AG09319 (cell line): ENCODE measurements at regions not wholly inside any gene's neighbourhood (a gene's known extent, or its start where the extent isn't known, plus 50 kb on each side); places are given as distances from the start of the nearest gene placed in this dataset.
"Not testable (repeated sequence)": the region's sequence is repeated elsewhere in the genome, so short reads cannot be mapped to it uniquely, and the experiment has no call there.

Experiments used
- DNase-seq: peaks from one replicate; pipeline ENCODE4 v3.0.0-alpha.2; 2010; ENCODE audit warnings: low read depth; ENCODE audit errors: extremely low read depth
- TF ChIP-seq, protein P1 (sequence below): IDR thresholded peaks from 2 replicates; pipeline ENCODE4 v1.5.1; 2011; ENCODE audit warnings: low read depth, mild to moderate bottlenecking, inconsistent platforms, low read length, moderate library complexity

- TF ChIP-seq, protein P1, sequence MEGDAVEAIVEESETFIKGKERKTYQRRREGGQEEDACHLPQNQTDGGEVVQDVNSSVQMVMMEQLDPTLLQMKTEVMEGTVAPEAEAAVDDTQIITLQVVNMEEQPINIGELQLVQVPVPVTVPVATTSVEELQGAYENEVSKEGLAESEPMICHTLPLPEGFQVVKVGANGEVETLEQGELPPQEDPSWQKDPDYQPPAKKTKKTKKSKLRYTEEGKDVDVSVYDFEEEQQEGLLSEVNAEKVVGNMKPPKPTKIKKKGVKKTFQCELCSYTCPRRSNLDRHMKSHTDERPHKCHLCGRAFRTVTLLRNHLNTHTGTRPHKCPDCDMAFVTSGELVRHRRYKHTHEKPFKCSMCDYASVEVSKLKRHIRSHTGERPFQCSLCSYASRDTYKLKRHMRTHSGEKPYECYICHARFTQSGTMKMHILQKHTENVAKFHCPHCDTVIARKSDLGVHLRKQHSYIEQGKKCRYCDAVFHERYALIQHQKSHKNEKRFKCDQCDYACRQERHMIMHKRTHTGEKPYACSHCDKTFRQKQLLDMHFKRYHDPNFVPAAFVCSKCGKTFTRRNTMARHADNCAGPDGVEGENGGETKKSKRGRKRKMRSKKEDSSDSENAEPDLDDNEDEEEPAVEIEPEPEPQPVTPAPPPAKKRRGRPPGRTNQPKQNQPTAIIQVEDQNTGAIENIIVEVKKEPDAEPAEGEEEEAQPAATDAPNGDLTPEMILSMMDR: no peak
- no peak for DNase-seq
Measured at GRCh38 chr2:111251711-111252110, 131.0 kb downstream of the BCL2L11 start.

DNA sequence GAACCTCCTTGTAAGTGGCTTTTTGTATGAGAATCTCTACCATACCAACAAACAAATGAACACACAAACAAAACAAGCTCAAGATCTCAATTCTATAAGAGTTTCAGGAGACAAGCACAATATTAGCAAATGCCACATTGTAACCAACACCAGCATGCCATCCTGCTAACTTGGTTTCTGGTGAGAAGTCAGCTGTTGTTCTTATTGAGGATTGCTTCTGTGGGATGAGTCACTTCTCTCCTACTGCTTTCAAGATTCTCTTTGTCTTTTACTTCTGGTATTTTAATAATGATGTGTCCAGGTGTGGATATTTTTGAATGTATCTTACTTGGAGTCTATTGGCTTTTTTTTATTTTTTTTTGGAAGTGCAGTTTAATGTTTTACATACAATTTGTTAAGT, 131.7 kb downstream of the BCL2L11 start:
- no peak for DNase-seq
- TF ChIP-seq, protein P1: no peak

DNA sequence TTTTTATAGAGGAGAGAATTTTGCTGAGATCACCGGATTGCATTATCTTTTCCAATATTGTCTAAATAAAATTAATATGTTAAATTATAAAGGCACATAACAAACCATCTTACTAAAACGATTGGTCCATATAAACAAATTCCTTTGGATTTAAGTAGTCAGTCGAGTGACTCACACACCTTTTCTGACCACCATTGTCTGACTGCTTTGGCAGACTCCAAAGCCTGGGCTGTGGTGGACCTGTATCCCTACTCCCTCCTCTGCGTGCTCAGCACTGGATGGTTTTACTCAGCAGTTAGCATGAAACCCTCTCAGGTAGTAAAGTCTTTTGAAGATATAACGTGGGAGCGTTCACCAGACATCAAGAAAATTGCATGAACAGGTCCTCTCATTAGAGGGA, 134.2 kb downstream of the BCL2L11 start:
- DNase-seq: not testable (repeated sequence)

GRCh38 chr2:111256628-111257027, 135.9 kb downstream of the BCL2L11 start:
- DNase-seq: not testable (repeated sequence)

- DNase-seq: not testable (repeated sequence)
Measured at GRCh38 chr2:111257607-111258006, 136.9 kb downstream of the BCL2L11 start.

DNA sequence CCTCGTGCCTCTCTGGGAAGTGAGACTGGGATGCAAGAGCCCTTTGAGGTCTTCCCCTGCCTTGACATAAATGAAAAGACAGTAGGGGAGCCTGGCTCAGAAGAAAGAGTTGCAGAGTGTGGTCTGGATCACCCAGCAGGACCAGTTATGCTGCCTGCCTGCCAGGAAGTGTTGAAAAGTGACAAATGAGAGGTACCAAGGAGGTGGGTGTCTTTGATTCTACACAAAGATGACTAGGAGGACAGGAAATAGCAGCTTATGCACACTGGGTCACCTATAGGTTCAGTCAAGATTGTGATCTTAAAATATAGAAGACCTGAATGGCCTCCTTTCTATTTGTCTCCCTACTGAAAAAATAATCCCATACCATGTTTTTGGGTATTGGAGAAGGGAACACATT, 137.6 kb downstream of the BCL2L11 start:
- not testable (repeated sequence) for DNase-seq

GRCh38 chr2:111262627-111263379, 142.1 kb downstream of the BCL2L11 start:
- not testable (repeated sequence) for DNase-seq

DNA sequence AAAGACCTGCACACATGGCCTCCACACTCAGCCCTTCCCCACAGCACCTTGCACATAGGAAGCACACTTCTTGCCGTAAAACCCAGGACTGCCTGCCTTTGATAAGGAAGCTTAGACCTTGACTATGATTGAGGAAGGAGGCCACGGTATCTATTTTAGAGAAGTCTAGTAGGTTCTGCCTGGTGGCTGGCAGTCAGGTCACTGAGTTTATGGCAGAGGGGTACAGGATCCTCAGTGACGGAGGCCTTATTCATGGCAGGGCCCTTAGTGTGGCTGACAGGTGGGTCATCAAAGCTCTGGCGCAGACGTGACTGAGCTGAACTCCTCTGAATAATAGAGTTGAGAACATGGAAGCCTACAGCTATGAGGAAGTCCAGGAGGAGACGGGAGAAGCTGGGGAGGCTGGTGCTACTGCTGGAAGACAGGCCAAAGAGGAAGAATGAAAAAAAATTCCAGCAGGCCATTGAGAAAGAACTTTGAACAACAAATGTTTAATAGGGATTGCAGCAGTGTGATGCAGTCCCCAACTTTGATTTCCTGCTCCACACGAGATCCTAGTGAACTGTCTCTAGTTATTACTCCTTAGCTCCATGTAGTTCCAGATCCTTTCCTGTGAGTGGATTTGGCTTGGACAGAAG, 142.8 kb downstream of the BCL2L11 start:
- not testable (repeated sequence) for DNase-seq

GRCh38 chr2:111264956-111265355, 144.2 kb downstream of the BCL2L11 start:
- not testable (repeated sequence) for DNase-seq

DNA sequence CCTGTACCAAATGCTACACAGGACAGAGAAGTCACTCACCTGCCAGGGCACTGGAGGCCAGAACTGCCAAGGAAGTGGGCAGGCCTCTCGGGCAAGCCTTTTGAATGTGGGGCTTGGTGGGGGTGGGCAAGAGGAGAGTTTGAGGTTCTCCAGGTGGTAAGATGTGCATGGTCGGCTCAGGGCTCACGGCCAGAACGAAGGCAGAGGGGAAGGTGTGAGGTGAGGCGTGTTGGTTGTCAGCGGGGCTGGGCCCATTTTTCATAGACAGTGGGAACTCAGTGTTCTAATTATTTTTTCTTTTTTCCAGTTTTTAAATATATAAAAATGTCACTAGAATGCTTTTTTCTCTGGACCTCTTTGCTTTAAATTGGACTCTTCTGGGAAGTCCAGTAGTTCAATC, 145.8 kb downstream of the BCL2L11 start:
- not testable (repeated sequence) for DNase-seq

DNA sequence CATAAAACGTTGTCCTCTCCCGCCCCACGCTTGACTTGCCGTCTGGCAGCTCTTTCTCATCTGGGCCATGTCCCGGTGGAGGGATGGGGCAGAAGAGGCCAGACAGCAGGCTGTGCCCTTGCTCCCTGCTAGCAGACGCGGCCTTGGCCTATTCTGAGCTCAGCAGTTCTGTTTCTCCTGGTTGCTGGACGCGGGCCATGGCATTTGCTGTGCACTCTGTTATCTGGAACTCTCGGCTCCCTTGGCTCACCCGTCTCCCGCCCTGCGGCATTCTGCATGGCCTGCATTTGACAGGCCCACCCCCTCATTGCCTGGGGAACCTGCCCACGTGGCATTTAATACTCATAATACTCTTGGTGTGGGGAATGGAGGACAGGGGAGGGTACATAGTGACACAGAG, 146.3 kb downstream of the BCL2L11 start:
- DNase-seq: not testable (repeated sequence)

GRCh38 chr2:111269761-111270323, 149.1 kb downstream of the BCL2L11 start:
- DNase-seq: not testable (repeated sequence)

GRCh38 chr2:111270569-111270968, 149.9 kb downstream of the BCL2L11 start:
- not testable (repeated sequence) for DNase-seq

- not testable (repeated sequence) for DNase-seq
Measured at GRCh38 chr2:111271647-111272304, 151.1 kb downstream of the BCL2L11 start.

- DNase-seq: not testable (repeated sequence)
Measured at GRCh38 chr2:111273007-111273406, 152.3 kb downstream of the BCL2L11 start.

GRCh38 chr2:111275047-111275853, 154.5 kb downstream of the BCL2L11 start:
- not testable (repeated sequence) for DNase-seq

DNA sequence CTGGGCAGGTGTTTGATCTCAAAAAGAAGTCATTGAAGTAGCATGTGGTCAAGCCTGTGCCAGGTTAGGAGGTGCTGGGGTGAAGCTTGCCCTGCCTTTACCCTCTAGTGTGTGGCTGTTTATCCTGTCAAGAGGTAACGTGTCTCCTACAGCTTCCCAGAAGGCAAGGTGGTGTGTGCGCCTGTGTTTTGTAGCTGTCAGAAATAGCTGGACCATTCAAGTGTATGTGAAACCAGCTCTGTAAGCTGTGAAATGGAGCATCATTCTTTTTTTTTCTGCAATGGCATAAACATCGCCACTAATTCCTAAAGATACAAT, 155.1 kb downstream of the BCL2L11 start:
- not testable (repeated sequence) for DNase-seq

- not testable (repeated sequence) for DNase-seq
Measured at GRCh38 chr2:111278133-111278532, 157.4 kb downstream of the BCL2L11 start.
